ENCODE measurements at regions not wholly inside any gene's neighbourhood (a gene's known extent, or its start where the extent isn't known, plus 50 kb on each side); places are given as distances from the start of the nearest gene placed in this dataset.

- Histone ChIP-seq H3K4me1 (replicated peaks; ENCODE audit: insufficient read depth) (no peaks in the 10 kb centered on the region), H3K4me2 (no peak overlapping the region), H3K79me2 (ENCODE audit: low read depth) (no peaks in the 10 kb centered on the region), H3K36me3 (ENCODE audit: low read depth) (no peaks in the 10 kb centered on the region), H3K9me3 (ENCODE audit: insufficient read depth, low read depth) (no peaks in the 10 kb centered on the region), H3K27ac (no peak overlapping the region), H3K4me3 (no peak overlapping the region), H3F3A (ENCODE audit: insufficient read depth, low read depth) (no peaks in the 10 kb centered on the region), H3K27me3 (ENCODE audit: insufficient read depth, low read depth) (no peaks in the 10 kb centered on the region), H4K20me1 (ENCODE audit: insufficient read depth) (no peaks in the 10 kb centered on the region), H3K9me2 (ENCODE audit: insufficient read depth) (no peaks in the 10 kb centered on the region), H2AFZ (no peak overlapping the region)
- DNase-seq: no peak
- no TSS peak for BruUV-seq (replicated peaks)
- intact Hi-C loops (cut with micrococcal nuclease; ENCODE audit: unreplicated experiment): no loop called here
- POLR2A ChIA-PET (ENCODE audit: unreplicated experiment): no interaction called here
- no peak for TF ChIP-seq EZH2 (IDR thresholded peaks at IDR 0.05; ENCODE audit: low read depth)
- TF ChIP-seq, protein P1, sequence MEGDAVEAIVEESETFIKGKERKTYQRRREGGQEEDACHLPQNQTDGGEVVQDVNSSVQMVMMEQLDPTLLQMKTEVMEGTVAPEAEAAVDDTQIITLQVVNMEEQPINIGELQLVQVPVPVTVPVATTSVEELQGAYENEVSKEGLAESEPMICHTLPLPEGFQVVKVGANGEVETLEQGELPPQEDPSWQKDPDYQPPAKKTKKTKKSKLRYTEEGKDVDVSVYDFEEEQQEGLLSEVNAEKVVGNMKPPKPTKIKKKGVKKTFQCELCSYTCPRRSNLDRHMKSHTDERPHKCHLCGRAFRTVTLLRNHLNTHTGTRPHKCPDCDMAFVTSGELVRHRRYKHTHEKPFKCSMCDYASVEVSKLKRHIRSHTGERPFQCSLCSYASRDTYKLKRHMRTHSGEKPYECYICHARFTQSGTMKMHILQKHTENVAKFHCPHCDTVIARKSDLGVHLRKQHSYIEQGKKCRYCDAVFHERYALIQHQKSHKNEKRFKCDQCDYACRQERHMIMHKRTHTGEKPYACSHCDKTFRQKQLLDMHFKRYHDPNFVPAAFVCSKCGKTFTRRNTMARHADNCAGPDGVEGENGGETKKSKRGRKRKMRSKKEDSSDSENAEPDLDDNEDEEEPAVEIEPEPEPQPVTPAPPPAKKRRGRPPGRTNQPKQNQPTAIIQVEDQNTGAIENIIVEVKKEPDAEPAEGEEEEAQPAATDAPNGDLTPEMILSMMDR (conservative IDR thresholded peaks at IDR 0.05): no peak
- CTCF ChIA-PET: no interaction called here
Observed at GRCh38 chr10:8499312-8499711, 444.8 kb downstream of the GATA3 start.

- no peak for TF ChIP-seq EZH2 (IDR thresholded peaks at IDR 0.05; ENCODE audit: low read depth)
- TF ChIP-seq, protein P1 (conservative IDR thresholded peaks at IDR 0.05): no peak
- Histone ChIP-seq H3K4me3 (no peak overlapping the region), H2AFZ (no peak overlapping the region), H4K20me1 (ENCODE audit: insufficient read depth) (no peaks in the 10 kb centered on the region), H3K4me2 (no peak overlapping the region), H3K27ac (no peak overlapping the region), H3K79me2 (ENCODE audit: low read depth) (no peaks in the 10 kb centered on the region), H3K4me1 (replicated peaks; ENCODE audit: insufficient read depth) (no peaks in the 10 kb centered on the region), H3K27me3 (ENCODE audit: insufficient read depth, low read depth) (no peaks in the 10 kb centered on the region), H3K9me2 (ENCODE audit: insufficient read depth) (no peaks in the 10 kb centered on the region), H3F3A (ENCODE audit: insufficient read depth, low read depth) (no peaks in the 10 kb centered on the region), H3K9me3 (ENCODE audit: insufficient read depth, low read depth) (no peaks in the 10 kb centered on the region), H3K36me3 (ENCODE audit: low read depth) (no peaks in the 10 kb centered on the region)
- CTCF ChIA-PET: no interaction called here
- BruUV-seq (replicated peaks): no TSS peak
- intact Hi-C loops (cut with micrococcal nuclease; ENCODE audit: unreplicated experiment): no loop called here
- no peak for DNase-seq
- POLR2A ChIA-PET (ENCODE audit: unreplicated experiment): interaction anchor here (0.6 kb wide), 1 partner anchor 221 kb away, joined by 4 read pairs; no protein-coding TSS in a partner anchor
Observed at GRCh38 chr10:8499752-8500390, 445.4 kb downstream of the GATA3 start.

DNA sequence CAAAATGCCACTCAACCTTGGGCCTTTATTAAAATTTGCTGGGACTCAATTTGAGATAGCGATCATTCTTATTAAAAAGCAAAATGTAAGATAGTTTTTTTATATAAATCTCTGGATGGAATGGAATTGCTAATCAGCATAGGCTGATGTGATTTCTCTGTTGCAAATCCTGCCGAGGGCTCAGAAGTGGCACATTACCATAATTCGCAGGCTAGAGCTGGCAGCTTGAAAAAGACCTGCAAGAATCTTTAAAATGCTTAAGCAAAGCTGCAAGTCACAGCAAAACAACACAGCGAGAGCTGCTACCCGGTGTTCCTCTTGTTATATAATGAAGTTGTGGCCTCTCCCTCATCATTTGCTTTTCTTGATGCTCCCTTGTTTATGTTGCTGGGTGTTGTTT lies 448.1 kb downstream of the GATA3 start:
- Histone ChIP-seq H3K27ac (no peak overlapping the region), H3K9me2 (ENCODE audit: insufficient read depth) (no peaks in the 10 kb centered on the region), H3F3A (ENCODE audit: insufficient read depth, low read depth) (no peaks in the 10 kb centered on the region), H3K9me3 (ENCODE audit: insufficient read depth, low read depth) (no peaks in the 10 kb centered on the region), H3K4me1 (replicated peaks; ENCODE audit: insufficient read depth) (no peaks in the 10 kb centered on the region), H3K4me2 (no peak overlapping the region), H3K27me3 (ENCODE audit: insufficient read depth, low read depth) (no peaks in the 10 kb centered on the region), H2AFZ (no peak overlapping the region), H3K4me3 (no peak overlapping the region), H3K36me3 (ENCODE audit: low read depth) (no peaks in the 10 kb centered on the region), H3K79me2 (ENCODE audit: low read depth) (no peaks in the 10 kb centered on the region), H4K20me1 (ENCODE audit: insufficient read depth) (no peaks in the 10 kb centered on the region)
- ChIA-PET CTCF (no interaction called here), POLR2A (ENCODE audit: unreplicated experiment) (interaction anchor here (0.6 kb wide), 1 partner anchor 79 kb away, joined by 8 read pairs; no protein-coding TSS in a partner anchor)
- intact Hi-C loops (cut with micrococcal nuclease; ENCODE audit: unreplicated experiment): no loop called here
- no peak for DNase-seq
- no TSS peak for BruUV-seq (replicated peaks)
- no peak for TF ChIP-seq EZH2 (IDR thresholded peaks at IDR 0.05; ENCODE audit: low read depth)
- TF ChIP-seq, protein P1 (conservative IDR thresholded peaks at IDR 0.05): no peak
